Pancreas (tissue), 10 donors: ENCODE measurements at regions not wholly inside any gene's neighbourhood (a gene's known extent, or its start where the extent isn't known, plus 50 kb on each side); places are given as distances from the start of the nearest gene placed in this dataset.
"Not testable (repeated sequence)": the region's sequence is repeated elsewhere in the genome, so short reads cannot be mapped to it uniquely, and the experiment has no call there.

ENCODE experiments used
- ATAC-seq, 4 donors: fragments of 200-7000 bp; cut with Tn5 transposase; one replicate each; pipeline versions ENCODE4 v1.8.0 to v1.9.1; 2020; ENCODE audit warnings: mild to moderate bottlenecking in 4 of 4, moderate library complexity in 4 of 4
- DNase-seq, 6 donors: peaks; one replicate each; pipeline ENCODE4 v3.0.0-alpha.2; 2020
- FAIRE-seq: peaks from 2 replicates; lab custom pipeline; 2012; peaks lifted over from hg19 to GRCh38; lab: Jason Lieb, UNC
- H3K27ac ChIP-seq, 4 donors: fragments of 200-600 bp; sonication (generic); 1 replicate in 3 of 4; 2 replicates in 1 of 4; pipeline versions ENCODE4 v1.5.0 to v1.8.0; 2020
- H3K27me3 ChIP-seq, 4 donors: fragments of 200-600 bp; one replicate each; pipeline ENCODE4 v1.8.0; 2021
- H3K36me3 ChIP-seq, 3 donors: fragments of 200-600 bp; sonication (generic) in 1 of 3; one replicate each; pipeline versions ENCODE4 v1.5.0 to v1.8.0; 2020 to 2021
- H3K4me1 ChIP-seq, 3 donors: fragments of 200-600 bp; one replicate each; pipeline ENCODE4 v1.8.0; 2021
- H3K4me3 ChIP-seq, 4 donors: fragments of 200-600 bp; sonication (generic) in 2 of 4; one replicate each; pipeline versions ENCODE4 v1.5.0 to v1.8.0; 2020 to 2021
- H3K9me3 ChIP-seq, 4 donors: fragments of 200-600 bp; one replicate each; pipeline ENCODE4 v1.8.0; 2021
- WGBS, 2 donors: extraction: QIAGEN DNeasy Blood & Tissue Kit; methylation state at CpG; one replicate each; pipeline ENCODE4 v1.1.7; 2013; 5-methylcytosine and 5-hydroxymethylcytosine counted together
- intact Hi-C, 3 donors: fragments of 100-400 bp; cut with DNase I; formaldehyde crosslinking; loops; one replicate each; pipeline versions ENCODE4 v1.11.1 to v1.14.2; 2022
- TF ChIP-seq, protein P1 (sequence below), 4 donors: fragments of 200-600 bp; sonication (generic) in 3 of 4; IDR thresholded peaks; one replicate each; pipeline versions ENCODE4 v1.5.0 to v1.8.0; 2021; ENCODE audit warnings: antibody characterized with exemption in 4 of 4
- donor health status: healthy with polysubstance abuse.
- donor health status: DM: no; HTN: no; CAD: no; lungs with moderate emphysema.
- donor health status: DM: no; HTN: no; CAD: no.
- donor health status: control.
- donor health status: control.
- donor health status: Bipolar disorder and iron deficiency.
- donor health status: DM: yes; HTN: yes; CAD: no.
- donor health status: DM: no; HTN: no; CAD: no.
- donor health status: DM: no; HTN: no; CAD: no.
- donor health status: DM: yes; HTN: yes; CAD: no.

- Histone ChIP-seq H3K4me1 (no peaks in the 10 kb centered on the region), H3K27me3 (no peaks in the 10 kb centered on the region), H3K27ac (no peak overlapping the region), H3K36me3 (no peaks in the 10 kb centered on the region), H3K9me3 (no peaks in the 10 kb centered on the region), H3K4me3 (no peak overlapping the region)
- intact Hi-C loops: no loop called here
- no peak for FAIRE-seq
- TF ChIP-seq, protein P1, sequence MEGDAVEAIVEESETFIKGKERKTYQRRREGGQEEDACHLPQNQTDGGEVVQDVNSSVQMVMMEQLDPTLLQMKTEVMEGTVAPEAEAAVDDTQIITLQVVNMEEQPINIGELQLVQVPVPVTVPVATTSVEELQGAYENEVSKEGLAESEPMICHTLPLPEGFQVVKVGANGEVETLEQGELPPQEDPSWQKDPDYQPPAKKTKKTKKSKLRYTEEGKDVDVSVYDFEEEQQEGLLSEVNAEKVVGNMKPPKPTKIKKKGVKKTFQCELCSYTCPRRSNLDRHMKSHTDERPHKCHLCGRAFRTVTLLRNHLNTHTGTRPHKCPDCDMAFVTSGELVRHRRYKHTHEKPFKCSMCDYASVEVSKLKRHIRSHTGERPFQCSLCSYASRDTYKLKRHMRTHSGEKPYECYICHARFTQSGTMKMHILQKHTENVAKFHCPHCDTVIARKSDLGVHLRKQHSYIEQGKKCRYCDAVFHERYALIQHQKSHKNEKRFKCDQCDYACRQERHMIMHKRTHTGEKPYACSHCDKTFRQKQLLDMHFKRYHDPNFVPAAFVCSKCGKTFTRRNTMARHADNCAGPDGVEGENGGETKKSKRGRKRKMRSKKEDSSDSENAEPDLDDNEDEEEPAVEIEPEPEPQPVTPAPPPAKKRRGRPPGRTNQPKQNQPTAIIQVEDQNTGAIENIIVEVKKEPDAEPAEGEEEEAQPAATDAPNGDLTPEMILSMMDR (IDR thresholded peaks at IDR 0.05): no peak
- no peak for ATAC-seq
- 24 to 28% methylated on average over 2 of the region's 2 CpGs for WGBS, 2 donors
- no peak for DNase-seq
Measured at GRCh38 chr13:104936304-104936703, 1599.2 kb downstream of the EFNB2 start.

GRCh38 chr13:104920513-104920912, 1614.9 kb downstream of the EFNB2 start:
- intact Hi-C loops, ATAC-seq, FAIRE-seq, H3K27me3 ChIP-seq, H3K4me3 ChIP-seq, H3K4me1 ChIP-seq, H3K36me3 ChIP-seq, DNase-seq, H3K27ac ChIP-seq, H3K9me3 ChIP-seq: not testable (repeated sequence)
- 80 to 88% methylated on average over 1 of the region's 1 CpG for WGBS, 2 donors

GRCh38 chr13:104920091-104920490, 1615.4 kb downstream of the EFNB2 start:
- WGBS, 2 donors: 76 to 93% methylated on average over 4 of the region's 4 CpGs
- TF ChIP-seq, protein P1 (IDR thresholded peaks at IDR 0.05): no peak

DNA sequence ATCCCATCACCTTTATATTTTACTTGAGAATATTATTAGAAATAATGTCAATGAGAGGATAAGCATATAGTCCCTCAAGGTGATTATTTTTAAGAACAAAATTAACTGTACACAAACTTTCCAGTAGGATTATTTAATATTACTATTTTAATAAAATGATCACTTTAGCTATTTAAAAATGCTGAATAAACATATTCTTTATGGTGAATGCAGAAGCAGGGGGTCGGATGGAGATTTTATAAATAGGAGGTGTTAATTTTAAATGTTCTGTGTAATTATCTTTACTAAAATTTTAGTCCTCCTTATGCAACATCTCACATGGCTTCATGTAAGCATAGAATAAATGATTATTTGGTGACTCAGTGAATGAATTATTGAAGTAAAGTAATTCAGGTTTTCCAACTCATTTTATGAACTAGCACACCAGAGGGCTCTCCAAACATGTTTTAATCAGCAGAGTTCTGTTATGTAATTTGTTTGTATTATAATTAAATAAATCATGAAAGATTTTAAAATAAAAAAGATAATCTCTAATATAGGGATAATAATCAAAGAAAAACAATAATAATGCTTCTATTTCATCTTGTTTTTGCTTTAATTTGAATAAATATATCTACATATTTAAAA, 1635.2 kb downstream of the EFNB2 start:
- DNase-seq: no peak

More at GRCh38 chr13:104920091-104920490, 1615.4 kb downstream of the EFNB2 start:
- Histone ChIP-seq H3K9me3 (no peaks in the 10 kb centered on the region), H3K4me1 (no peaks in the 10 kb centered on the region), H3K27ac (no peak overlapping the region), H3K27me3 (no peaks in the 10 kb centered on the region), H3K4me3 (no peak overlapping the region), H3K36me3 (no peaks in the 10 kb centered on the region)
- FAIRE-seq (no peak), ATAC-seq (no peak), DNase-seq (peak in 1 of 6 donors; percentile 32)
- intact Hi-C loops: no loop called here

GRCh38 chr13:104898484-104898883, 1637.0 kb downstream of the EFNB2 start:
- DNase-seq: no peak
- no peaks in the 10 kb centered on the region for H3K9me3 ChIP-seq
- FAIRE-seq: no peak
- no peaks in the 10 kb centered on the region for H3K27me3 ChIP-seq
- no peak for ATAC-seq
- H3K36me3 ChIP-seq: no peaks in the 10 kb centered on the region
- H3K4me1 ChIP-seq: no peaks in the 10 kb centered on the region
- H3K4me3 ChIP-seq: no peak overlapping the region
- WGBS, 2 donors: 78 to 89% methylated on average over 3 of the region's 3 CpGs
- intact Hi-C loops: no loop called here
- TF ChIP-seq, protein P1 (IDR thresholded peaks at IDR 0.05): no peak
- no peak overlapping the region for H3K27ac ChIP-seq

More for the DNA sequence above, 1635.2 kb downstream of the EFNB2 start:
- no peaks in the 10 kb centered on the region for H3K4me1 ChIP-seq
- no peak for ATAC-seq
- H3K36me3 ChIP-seq: no peaks in the 10 kb centered on the region
- H3K27me3 ChIP-seq: no peaks in the 10 kb centered on the region
- 49 to 74% methylated on average over 1 of the region's 1 CpG for WGBS, 2 donors
- no peak overlapping the region for H3K4me3 ChIP-seq
- FAIRE-seq: no peak
- TF ChIP-seq, protein P1 (IDR thresholded peaks at IDR 0.05): no peak
- intact Hi-C loops: no loop called here
- no peaks in the 10 kb centered on the region for H3K9me3 ChIP-seq
- H3K27ac ChIP-seq: no peak overlapping the region
